Kasumi-1 (cell line): ENCODE measurements at regions not wholly inside any gene's neighbourhood (a gene's known extent, or its start where the extent isn't known, plus 50 kb on each side); places are given as distances from the start of the nearest gene placed in this dataset.
A peak's percentile ranks its signal among the peaks of the same experiment; 100 is the strongest.
"Not testable (repeated sequence)": the region's sequence is repeated elsewhere in the genome, so short reads cannot be mapped to it uniquely, and the experiment has no call there.

Source experiments
- DNase-seq, 2 experiments: peaks; one replicate each; lab custom pipeline; 2025; lab: John Stamatoyannopoulos, UW

- DNase-seq: not testable (repeated sequence)
Observed at GRCh38 chr10:100638969-100639368, 103.2 kb downstream of the HIF1AN start.

- no peak for DNase-seq
Observed at GRCh38 chr10:100642295-100642994, 102.9 kb upstream of the PAX2 start.

- no peak for DNase-seq
Observed at GRCh38 chr10:100645091-100645490, 100.3 kb upstream of the PAX2 start.

GRCh38 chr10:100645613-100646392 lies 99.6 kb upstream of the PAX2 start:
- DNase-seq: no peak

GRCh38 chr10:100647928-100648327 lies 97.5 kb upstream of the PAX2 start:
- DNase-seq: no peak

GRCh38 chr10:100650693-100651092 lies 94.7 kb upstream of the PAX2 start:
- DNase-seq: no peak

GRCh38 chr10:100651099-100651498 lies 94.3 kb upstream of the PAX2 start:
- DNase-seq: not testable (repeated sequence)

GRCh38 chr10:100651916-100652315 lies 93.5 kb upstream of the PAX2 start:
- DNase-seq: no peak

GRCh38 chr10:100652406-100653135 lies 92.8 kb upstream of the PAX2 start:
- no peak for DNase-seq

GRCh38 chr10:100653238-100653956 lies 92.0 kb upstream of the PAX2 start:
- DNase-seq: peak; percentile 15 to 23

GRCh38 chr10:100653957-100654781 lies 91.2 kb upstream of the PAX2 start:
- DNase-seq: peak; percentile 17 to 34

GRCh38 chr10:100654782-100655325 lies 90.5 kb upstream of the PAX2 start:
- peak; percentile 44 to 48 for DNase-seq

GRCh38 chr10:100655326-100655759 lies 90.0 kb upstream of the PAX2 start:
- DNase-seq: no peak

- DNase-seq: no peak
Observed at GRCh38 chr10:100655760-100656421, 89.5 kb upstream of the PAX2 start.

GRCh38 chr10:100656454-100656853 lies 88.9 kb upstream of the PAX2 start:
- DNase-seq: no peak

GRCh38 chr10:100658269-100658668 lies 87.1 kb upstream of the PAX2 start:
- no peak for DNase-seq

GRCh38 chr10:100659361-100660098 lies 85.9 kb upstream of the PAX2 start:
- no peak for DNase-seq

GRCh38 chr10:100660365-100660764 lies 85.0 kb upstream of the PAX2 start:
- DNase-seq: no peak

GRCh38 chr10:100660945-100661344 lies 84.4 kb upstream of the PAX2 start:
- DNase-seq: no peak

GRCh38 chr10:100661520-100661919 lies 83.9 kb upstream of the PAX2 start:
- DNase-seq: no peak
